Aorta (tissue), 5 donors: ENCODE measurements at regions not wholly inside any gene's neighbourhood (a gene's known extent, or its start where the extent isn't known, plus 50 kb on each side); places are given as distances from the start of the nearest gene placed in this dataset.

Experiments
- ATAC-seq: fragments of 200-7000 bp; cut with Tn5 transposase; one replicate; pipeline ENCODE4 v1.9.1; 2022; ENCODE audit warnings: moderate library complexity; ENCODE audit not compliant: low FRiP score
- DNase-seq, 2 donors: peaks; one replicate each; pipeline ENCODE4 v3.0.0-alpha.2; 2020
- H3K27ac ChIP-seq, 2 donors: one replicate each; pipeline ENCODE4 v1.5.1; 2013; ENCODE audit warnings: low read length in 2 of 2, mild to moderate bottlenecking in 2 of 2, moderate library complexity in 2 of 2, control low read depth in 1 of 2, inconsistent platforms in 1 of 2, low read depth in 1 of 2
- H3K27me3 ChIP-seq, 2 donors: one replicate each; pipeline ENCODE4 v1.6.1; 2013; ENCODE audit warnings: control low read depth in 1 of 2, low read length in 1 of 2, mild to moderate bottlenecking in 1 of 2, moderate library complexity in 1 of 2; ENCODE audit not compliant: insufficient read depth in 2 of 2, control insufficient read depth in 1 of 2
- H3K36me3 ChIP-seq, 2 donors: one replicate each; pipeline ENCODE4 v1.6.1; 2013; ENCODE audit warnings: control low read depth in 1 of 2, low read length in 1 of 2, mild to moderate bottlenecking in 1 of 2; ENCODE audit not compliant: insufficient read depth in 2 of 2, control insufficient read depth in 1 of 2
- H3K4me1 ChIP-seq, 2 donors: one replicate each; pipeline ENCODE4 v1.6.1; 2013; ENCODE audit warnings: low read length in 2 of 2, control low read depth in 1 of 2, mild to moderate bottlenecking in 1 of 2, moderate library complexity in 1 of 2; ENCODE audit not compliant: insufficient read depth in 2 of 2, control insufficient read depth in 1 of 2
- H3K4me3 ChIP-seq, 2 donors: one replicate each; pipeline ENCODE4 v1.5.1; 2013; ENCODE audit warnings: low read length in 2 of 2, control low read depth in 1 of 2, mild to moderate bottlenecking in 1 of 2
- H3K9me3 ChIP-seq: one replicate; pipeline ENCODE4 v1.6.1; 2013; ENCODE audit warnings: mild to moderate bottlenecking, low read length; ENCODE audit not compliant: control insufficient read depth
- WGBS, 2 donors: extraction: QIAGEN DNeasy Blood & Tissue Kit; methylation state at CpG; one replicate each; pipeline ENCODE4 v1.1.7; 2013; 5-methylcytosine and 5-hydroxymethylcytosine counted together
- intact Hi-C, 2 donors: fragments of 100-400 bp; cut with DNase I; formaldehyde crosslinking; loops; one replicate each; pipeline versions ENCODE4 v1.14.2 to v1.15.0; 2022
- donor health status: healthy with polysubstance abuse.
- donor health status: Bipolar disorder and iron deficiency.
- donor health status: DM: no; HTN: no; CAD: no.
- donor health status: DM: no; HTN: no; CAD: no.
- donor health status: DM: yes; HTN: yes; CAD: no.

GRCh38 chr10:4460267-4460666 is 365.7 kb upstream of the AKR1E2 start:
- intact Hi-C loops, result no loop called here
- no peak overlapping the region for H3K27ac ChIP-seq
- ATAC-seq, result no peak
- H3K4me3 ChIP-seq, result no peak overlapping the region
- H3K9me3 ChIP-seq, result no peaks in the 10 kb centered on the region
- DNase-seq, result no peak
- H3K4me1 ChIP-seq, result no peaks in the 10 kb centered on the region
- no peaks in the 10 kb centered on the region for H3K27me3 ChIP-seq
- no peaks in the 10 kb centered on the region for H3K36me3 ChIP-seq

DNA sequence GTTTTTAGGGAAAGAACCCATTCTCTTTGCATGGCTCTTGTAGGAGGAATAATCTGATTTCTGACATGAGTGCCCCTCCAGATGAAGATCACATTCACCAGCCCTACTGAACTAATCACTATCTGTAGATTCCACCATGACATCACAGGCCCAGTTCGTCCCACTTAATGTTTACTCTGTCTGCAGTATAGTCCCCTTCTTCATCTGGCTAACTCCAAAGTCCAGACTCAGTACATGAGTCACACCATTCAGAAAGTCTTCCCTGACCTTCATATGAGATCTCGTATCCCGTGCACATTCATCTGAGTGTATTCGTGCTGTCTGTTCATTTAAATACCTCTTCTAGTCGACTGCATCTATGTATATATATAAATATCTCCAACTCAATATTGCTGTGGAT is 366.5 kb upstream of the AKR1E2 start:
- DNase-seq (no peak), ATAC-seq (no peak)
- WGBS, 2 donors, result 85 to 93% methylated on average over 5 of the region's 5 CpGs
- H3K4me3 ChIP-seq, result no peak overlapping the region
- H3K9me3 ChIP-seq, result no peaks in the 10 kb centered on the region
- H3K27ac ChIP-seq, result no peak overlapping the region
- H3K27me3 ChIP-seq, result no peaks in the 10 kb centered on the region
- intact Hi-C loops, result no loop called here
- no peaks in the 10 kb centered on the region for H3K36me3 ChIP-seq
- H3K4me1 ChIP-seq, result no peaks in the 10 kb centered on the region

DNA sequence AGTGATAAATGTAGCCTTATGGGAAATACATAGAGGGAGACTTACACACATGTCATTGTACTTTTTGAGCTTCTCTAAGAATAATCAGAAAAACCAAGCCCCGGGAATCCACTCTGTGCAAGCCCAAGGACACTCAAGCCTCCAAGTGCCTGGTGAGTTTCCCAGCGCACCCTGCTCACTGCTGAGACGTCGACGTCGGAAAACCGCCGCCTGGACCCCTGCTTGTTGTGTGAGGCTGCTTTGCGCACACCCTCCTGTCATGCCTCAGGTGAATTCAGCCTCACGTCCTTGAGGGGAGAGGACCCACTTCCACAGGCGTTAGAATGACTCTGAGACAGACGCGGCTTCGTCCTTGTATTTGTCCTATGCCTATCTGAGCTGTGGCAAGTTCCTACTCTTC is 368.4 kb upstream of the AKR1E2 start:
- Histone ChIP-seq H3K27me3 (no peaks in the 10 kb centered on the region), H3K36me3 (no peaks in the 10 kb centered on the region), H3K9me3 (no peaks in the 10 kb centered on the region), H3K4me3 (no peak overlapping the region), H3K27ac (no peak overlapping the region), H3K4me1 (no peaks in the 10 kb centered on the region)
- intact Hi-C loops, result no loop called here
- DNase-seq, result no peak
- ATAC-seq, result no peak
- 95% methylated on average over 14 of the region's 14 CpGs for WGBS, 2 donors

- H3K9me3 ChIP-seq, result no peaks in the 10 kb centered on the region
- 9 to 15% methylated on average over 1 of the region's 1 CpG for WGBS, 2 donors
- ATAC-seq, result no peak
Measured at GRCh38 chr10:4456776-4457175, 369.2 kb upstream of the AKR1E2 start.

GRCh38 chr10:4456279-4456678 is 369.7 kb upstream of the AKR1E2 start:
- no peak overlapping the region for H3K27ac ChIP-seq
- H3K9me3 ChIP-seq, result no peaks in the 10 kb centered on the region
- no peaks in the 10 kb centered on the region for H3K36me3 ChIP-seq
- 87 to 94% methylated on average over 3 of the region's 3 CpGs for WGBS, 2 donors
- DNase-seq (no peak), ATAC-seq (no peak)
- no peaks in the 10 kb centered on the region for H3K4me1 ChIP-seq
- H3K4me3 ChIP-seq, result no peak overlapping the region
- H3K27me3 ChIP-seq, result no peaks in the 10 kb centered on the region
- intact Hi-C loops, result no loop called here

More at GRCh38 chr10:4456776-4457175, 369.2 kb upstream of the AKR1E2 start:
- DNase-seq, result no peak
- Histone ChIP-seq H3K36me3 (no peaks in the 10 kb centered on the region), H3K27me3 (no peaks in the 10 kb centered on the region), H3K27ac (no peak overlapping the region), H3K4me3 (no peak overlapping the region), H3K4me1 (no peaks in the 10 kb centered on the region)
- intact Hi-C loops, result no loop called here

DNA sequence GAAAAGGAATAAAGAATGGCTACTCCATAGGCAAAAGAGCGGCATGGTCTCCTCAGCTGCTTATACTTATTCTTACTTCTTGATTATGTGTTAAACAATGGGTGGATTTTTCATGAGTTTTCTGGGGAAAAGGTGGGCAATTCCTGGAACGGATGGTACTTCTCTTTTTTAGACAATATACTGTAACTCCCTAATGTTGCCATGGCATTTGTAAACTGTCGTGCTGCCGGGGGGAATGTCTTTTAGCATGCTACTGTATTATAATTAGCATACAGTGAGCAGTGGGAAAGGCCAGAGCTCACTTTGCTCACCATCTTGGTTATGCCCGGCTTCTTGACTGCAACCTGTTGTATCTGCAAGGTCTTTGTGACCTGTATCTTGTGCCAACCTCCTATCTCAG is 372.1 kb upstream of the AKR1E2 start:
- H3K4me3 ChIP-seq, result no peak overlapping the region
- 79 to 95% methylated on average over 5 of the region's 5 CpGs for WGBS, 2 donors
- H3K9me3 ChIP-seq, result no peaks in the 10 kb centered on the region
- no peak for ATAC-seq
- no peaks in the 10 kb centered on the region for H3K36me3 ChIP-seq
- intact Hi-C loops, result no loop called here
- H3K4me1 ChIP-seq, result no peaks in the 10 kb centered on the region
- no peak overlapping the region for H3K27ac ChIP-seq
- no peaks in the 10 kb centered on the region for H3K27me3 ChIP-seq
- no peak for DNase-seq

GRCh38 chr10:4453276-4453675 is 372.7 kb upstream of the AKR1E2 start:
- Histone ChIP-seq H3K36me3 (no peaks in the 10 kb centered on the region), H3K4me3 (no peak overlapping the region), H3K27me3 (no peaks in the 10 kb centered on the region), H3K4me1 (no peaks in the 10 kb centered on the region), H3K27ac (no peak overlapping the region), H3K9me3 (no peaks in the 10 kb centered on the region)
- DNase-seq (no peak), ATAC-seq (no peak)
- intact Hi-C loops, result no loop called here
- 93 to 98% methylated on average over 8 of the region's 8 CpGs for WGBS, 2 donors

GRCh38 chr10:4450981-4451908 is 374.8 kb upstream of the AKR1E2 start:
- H3K27ac ChIP-seq, result no peak overlapping the region
- no peaks in the 10 kb centered on the region for H3K36me3 ChIP-seq
- H3K4me1 ChIP-seq, result no peaks in the 10 kb centered on the region
- H3K27me3 ChIP-seq, result no peaks in the 10 kb centered on the region
- 76 to 81% methylated on average over 13 of the region's 13 CpGs for WGBS, 2 donors
- DNase-seq, result no peak
- no peak for ATAC-seq
- intact Hi-C loops, result no loop called here
- no peaks in the 10 kb centered on the region for H3K9me3 ChIP-seq
- H3K4me3 ChIP-seq, result no peak overlapping the region

GRCh38 chr10:4450169-4450568 is 375.8 kb upstream of the AKR1E2 start:
- DNase-seq, result no peak
- intact Hi-C loops, result no loop called here
- ATAC-seq, result no peak
- H3K27ac ChIP-seq, result no peak overlapping the region
- no peaks in the 10 kb centered on the region for H3K9me3 ChIP-seq
- no peak overlapping the region for H3K4me3 ChIP-seq
- H3K36me3 ChIP-seq, result no peaks in the 10 kb centered on the region
- 81 to 90% methylated on average over 5 of the region's 5 CpGs for WGBS, 2 donors
- no peaks in the 10 kb centered on the region for H3K27me3 ChIP-seq
- H3K4me1 ChIP-seq, result no peaks in the 10 kb centered on the region
